Mucosa of rectum (tissue), 2 donors: ENCODE measurements at regions not wholly inside any gene's neighbourhood (a gene's known extent, or its start where the extent isn't known, plus 50 kb on each side); places are given as distances from the start of the nearest gene placed in this dataset.

ENCODE experiments used
- H3K27ac ChIP-seq, 2 donors: one replicate each; pipeline ENCODE4 v1.7.0; 2013; ENCODE audit warnings: inconsistent platforms in 2 of 2, low read depth in 2 of 2, low read length in 2 of 2
- H3K27me3 ChIP-seq, 2 donors: one replicate each; pipeline ENCODE4 v1.7.0; 2013; ENCODE audit warnings: low read length in 2 of 2; ENCODE audit not compliant: control insufficient read depth in 2 of 2, insufficient read depth in 2 of 2
- H3K36me3 ChIP-seq, 2 donors: one replicate each; pipeline ENCODE4 v1.7.0; 2013; ENCODE audit warnings: low read length in 2 of 2; ENCODE audit not compliant: control insufficient read depth in 2 of 2, insufficient read depth in 2 of 2
- H3K4me1 ChIP-seq, 2 donors: one replicate each; pipeline ENCODE4 v1.7.0; 2013; ENCODE audit warnings: low read length in 2 of 2, mild to moderate bottlenecking in 1 of 2; ENCODE audit not compliant: control insufficient read depth in 2 of 2, insufficient read depth in 2 of 2
- H3K4me3 ChIP-seq, 2 donors: one replicate each; pipeline ENCODE4 v1.7.0; 2013; ENCODE audit warnings: low read length in 2 of 2
- H3K9ac ChIP-seq, 2 donors: one replicate each; pipeline ENCODE4 v1.7.0; 2013; ENCODE audit warnings: low read length in 2 of 2, low read depth in 1 of 2, mild to moderate bottlenecking in 1 of 2
- H3K9me3 ChIP-seq, 2 donors: one replicate each; pipeline ENCODE4 v1.7.0; 2013; ENCODE audit warnings: low read length in 2 of 2; ENCODE audit not compliant: control insufficient read depth in 2 of 2
- donor health status: healthy.
- donor health status: Normal muscosa, but diverticular disease.

GRCh38 chr5:77839691-77840090 is 63.6 kb upstream of the TBCA start:
- Histone ChIP-seq H3K36me3 (no peaks in the 10 kb centered on the region), H3K9ac (no peak overlapping the region), H3K27ac (no peak overlapping the region), H3K4me3 (no peak overlapping the region), H3K4me1 (peaks cover 0 to 2% of the 10 kb centered on the region in 2 donors), H3K27me3 (peaks cover 10 to 11% of the 10 kb centered on the region in 2 donors), H3K9me3 (no peaks in the 10 kb centered on the region)

GRCh38 chr5:77832938-77833337 is 56.8 kb upstream of the TBCA start:
- no peaks in the 10 kb centered on the region for H3K36me3 ChIP-seq
- H3K4me3 ChIP-seq = no peak overlapping the region
- no peak overlapping the region for H3K27ac ChIP-seq
- no peaks in the 10 kb centered on the region for H3K27me3 ChIP-seq
- no peaks in the 10 kb centered on the region for H3K4me1 ChIP-seq
- no peak overlapping the region for H3K9ac ChIP-seq
- H3K9me3 ChIP-seq = no peaks in the 10 kb centered on the region

- H3K4me3 ChIP-seq = no peak overlapping the region
- no peak overlapping the region for H3K27ac ChIP-seq
- H3K36me3 ChIP-seq = no peaks in the 10 kb centered on the region
- no peaks in the 10 kb centered on the region for H3K4me1 ChIP-seq
- no peaks in the 10 kb centered on the region for H3K9me3 ChIP-seq
- no peaks in the 10 kb centered on the region for H3K27me3 ChIP-seq
- no peak overlapping the region for H3K9ac ChIP-seq
Measured at GRCh38 chr5:77832166-77832770, 56.1 kb upstream of the TBCA start.

GRCh38 chr5:77828445-77828844 is 52.3 kb upstream of the TBCA start:
- Histone ChIP-seq H3K9me3 (no peaks in the 10 kb centered on the region), H3K9ac (no peak overlapping the region), H3K27me3 (peaks cover 0 to 3% of the 10 kb centered on the region in 2 donors), H3K36me3 (no peaks in the 10 kb centered on the region), H3K4me1 (no peaks in the 10 kb centered on the region), H3K4me3 (no peak overlapping the region), H3K27ac (no peak overlapping the region)
